MM.1S (cell line): ENCODE measurements at regions not wholly inside any gene's neighbourhood (a gene's known extent, or its start where the extent isn't known, plus 50 kb on each side); places are given as distances from the start of the nearest gene placed in this dataset.

ENCODE experiments used
- CTCF ChIP-seq: fragments of 300-600 bp; sonication (generic); IDR thresholded peaks from 2 replicates; pipeline ENCODE4 v1.5.1; 2016; ENCODE audit warnings: antibody characterized with exemption, low read length, mixed read lengths
- EZH2 ChIP-seq: fragments of 300-600 bp; sonication (generic); optimal IDR thresholded peaks from 2 replicates; pipeline ENCODE3; 2017; ENCODE audit warnings: low read depth, mild to moderate bottlenecking, antibody characterized with exemption, low read length, mixed read lengths
- EZH2phosphoT487 ChIP-seq: fragments of 300-600 bp; sonication (generic); IDR thresholded peaks from 2 replicates; pipeline ENCODE4 v1.6.1; 2018; ENCODE audit warnings: antibody characterized with exemption, low read length

GRCh38 chr13:46479691-46480090 is 73.3 kb upstream of the LRCH1 start:
- TF ChIP-seq CTCF (no peak), EZH2 (no peak), EZH2phosphoT487 (no peak)
